Parathyroid adenoma (tissue), 2 donors: ENCODE measurements at regions not wholly inside any gene's neighbourhood (a gene's known extent, or its start where the extent isn't known, plus 50 kb on each side); places are given as distances from the start of the nearest gene placed in this dataset.
A peak's percentile ranks its signal among the peaks of the same experiment; 100 is the strongest.

Experiments used
- H2AFZ ChIP-seq: fragments of 300-600 bp; sonication (generic); one replicate; pipeline ENCODE4 v1.7.0; 2017; ENCODE audit warnings: antibody characterized with exemption, mild to moderate bottlenecking
- H3K27ac ChIP-seq: fragments of 300-600 bp; sonication (generic); one replicate; pipeline ENCODE4 v1.7.0; 2017
- H3K27me3 ChIP-seq: fragments of 300-600 bp; sonication (generic); one replicate; pipeline ENCODE4 v1.7.0; 2017; ENCODE audit warnings: low read length; ENCODE audit not compliant: control insufficient read depth, insufficient read depth
- H3K36me3 ChIP-seq: fragments of 300-600 bp; sonication (generic); one replicate; pipeline ENCODE4 v1.7.0; 2017; ENCODE audit warnings: low read length; ENCODE audit not compliant: control insufficient read depth, insufficient read depth
- H3K4me1 ChIP-seq: fragments of 300-600 bp; sonication (generic); one replicate; pipeline ENCODE4 v1.7.0; 2017; ENCODE audit warnings: control low read depth
- H3K4me2 ChIP-seq: fragments of 300-600 bp; sonication (generic); one replicate; pipeline ENCODE4 v1.7.0; 2017; ENCODE audit warnings: low read length
- H3K4me3 ChIP-seq: fragments of 300-600 bp; sonication (generic); one replicate; pipeline ENCODE4 v1.7.0; 2017; ENCODE audit warnings: low read depth, low read length
- H3K79me2 ChIP-seq: fragments of 300-600 bp; sonication (generic); one replicate; pipeline ENCODE4 v1.7.0; 2017; ENCODE audit warnings: control low read depth
- H3K9ac ChIP-seq: fragments of 300-600 bp; sonication (generic); one replicate; pipeline ENCODE4 v1.7.0; 2017; ENCODE audit warnings: mild to moderate bottlenecking
- H3K9me3 ChIP-seq: fragments of 300-600 bp; sonication (generic); one replicate; pipeline ENCODE4 v1.7.0; 2017; ENCODE audit warnings: low read length; ENCODE audit not compliant: control insufficient read depth
- TF ChIP-seq, protein P1 (sequence below): fragments of 300-600 bp; sonication (generic); IDR thresholded peaks from one replicate; pipeline ENCODE4 v1.7.0; 2017; ENCODE audit warnings: antibody characterized with exemption, mild to moderate bottlenecking
- donor health status: primary hyperparathyroidism.

DNA sequence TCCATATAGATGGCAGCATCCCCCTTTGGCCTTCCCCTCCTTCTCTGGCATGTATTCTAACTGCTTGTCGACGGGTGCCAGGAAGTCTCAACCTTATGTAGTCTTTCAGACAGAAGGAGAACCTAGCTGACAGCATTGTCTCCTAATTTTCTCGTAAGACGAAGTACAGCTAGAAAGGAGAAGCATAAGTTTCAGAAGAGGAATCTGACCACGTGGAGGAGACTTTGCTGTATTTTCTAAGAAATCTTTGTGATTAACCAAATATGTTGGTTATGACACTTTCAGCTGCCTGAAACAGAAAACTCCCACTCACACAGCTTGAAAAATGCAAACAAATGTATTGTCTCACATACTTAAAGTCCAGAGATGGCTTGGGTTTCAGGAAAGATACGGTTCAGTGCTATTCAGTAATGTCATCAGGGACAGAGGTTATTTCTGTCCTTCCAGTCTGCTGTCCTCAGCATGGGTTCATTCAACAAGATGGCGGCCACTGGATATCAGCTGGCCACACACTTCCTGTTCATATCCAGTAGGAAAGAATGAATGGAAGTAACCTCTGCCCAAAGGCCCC, 109.5 kb upstream of the ZNF648 start:
- no peak overlapping the region for H2AFZ ChIP-seq
- H3K4me1 ChIP-seq, result no peaks in the 10 kb centered on the region
- no peaks in the 10 kb centered on the region for H3K9me3 ChIP-seq
- H3K27ac ChIP-seq, result peak overlapping the region; percentile 29
- H3K4me3 ChIP-seq, result no peak overlapping the region
- no peak overlapping the region for H3K4me2 ChIP-seq
- TF ChIP-seq, protein P1, sequence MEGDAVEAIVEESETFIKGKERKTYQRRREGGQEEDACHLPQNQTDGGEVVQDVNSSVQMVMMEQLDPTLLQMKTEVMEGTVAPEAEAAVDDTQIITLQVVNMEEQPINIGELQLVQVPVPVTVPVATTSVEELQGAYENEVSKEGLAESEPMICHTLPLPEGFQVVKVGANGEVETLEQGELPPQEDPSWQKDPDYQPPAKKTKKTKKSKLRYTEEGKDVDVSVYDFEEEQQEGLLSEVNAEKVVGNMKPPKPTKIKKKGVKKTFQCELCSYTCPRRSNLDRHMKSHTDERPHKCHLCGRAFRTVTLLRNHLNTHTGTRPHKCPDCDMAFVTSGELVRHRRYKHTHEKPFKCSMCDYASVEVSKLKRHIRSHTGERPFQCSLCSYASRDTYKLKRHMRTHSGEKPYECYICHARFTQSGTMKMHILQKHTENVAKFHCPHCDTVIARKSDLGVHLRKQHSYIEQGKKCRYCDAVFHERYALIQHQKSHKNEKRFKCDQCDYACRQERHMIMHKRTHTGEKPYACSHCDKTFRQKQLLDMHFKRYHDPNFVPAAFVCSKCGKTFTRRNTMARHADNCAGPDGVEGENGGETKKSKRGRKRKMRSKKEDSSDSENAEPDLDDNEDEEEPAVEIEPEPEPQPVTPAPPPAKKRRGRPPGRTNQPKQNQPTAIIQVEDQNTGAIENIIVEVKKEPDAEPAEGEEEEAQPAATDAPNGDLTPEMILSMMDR, result no peak
- no peaks in the 10 kb centered on the region for H3K36me3 ChIP-seq
- no peak overlapping the region for H3K9ac ChIP-seq
- H3K27me3 ChIP-seq, result no peaks in the 10 kb centered on the region
- H3K79me2 ChIP-seq, result no peaks in the 10 kb centered on the region

DNA sequence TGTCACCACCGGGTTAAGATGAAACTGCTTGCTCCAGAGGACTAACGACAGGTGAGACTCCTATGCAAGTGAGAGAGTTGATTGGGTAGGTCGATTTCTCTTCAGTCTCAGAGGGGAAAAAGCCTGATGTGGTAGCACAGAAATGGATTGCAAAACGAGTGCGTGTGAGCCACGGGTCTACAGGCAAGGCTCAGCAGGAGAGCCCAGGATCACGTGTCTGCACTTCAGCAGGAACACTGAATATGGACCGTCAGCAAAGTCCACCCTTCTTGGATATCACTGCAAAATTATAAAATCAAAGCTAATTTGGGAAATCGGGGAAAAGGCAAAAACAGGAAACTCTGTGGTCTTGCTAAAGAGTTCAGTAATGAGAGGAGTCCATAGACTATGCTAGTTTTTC, 107.7 kb upstream of the ZNF648 start:
- no peaks in the 10 kb centered on the region for H3K4me1 ChIP-seq
- H3K9ac ChIP-seq, result no peak overlapping the region
- TF ChIP-seq, protein P1, result no peak
- H3K9me3 ChIP-seq, result no peaks in the 10 kb centered on the region
- no peaks in the 10 kb centered on the region for H3K79me2 ChIP-seq
- H2AFZ ChIP-seq, result no peak overlapping the region
- H3K36me3 ChIP-seq, result no peaks in the 10 kb centered on the region
- H3K4me2 ChIP-seq, result no peak overlapping the region
- no peaks in the 10 kb centered on the region for H3K27me3 ChIP-seq
- H3K27ac ChIP-seq, result no peak overlapping the region
- no peak overlapping the region for H3K4me3 ChIP-seq

DNA sequence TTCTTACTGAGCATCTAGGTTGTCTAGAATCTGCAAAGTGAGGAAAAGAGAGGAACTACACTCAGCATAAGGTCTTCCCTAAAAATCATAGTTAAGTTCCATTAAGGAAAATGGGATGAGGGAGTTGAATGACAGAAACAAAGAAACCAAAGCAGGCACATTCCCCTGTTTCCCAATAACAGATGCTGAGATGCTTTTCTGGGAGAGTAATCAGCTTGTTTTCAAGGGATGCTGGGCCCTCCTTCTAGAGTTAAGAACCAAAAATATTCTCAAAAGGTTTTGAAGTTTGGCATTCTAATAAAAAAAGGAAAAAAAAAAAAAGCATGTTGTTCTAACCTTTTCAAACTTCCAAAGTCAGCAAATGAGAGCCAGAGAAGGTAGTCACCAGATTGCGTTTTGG, 105.2 kb upstream of the ZNF648 start:
- H2AFZ ChIP-seq, result no peak overlapping the region
- no peaks in the 10 kb centered on the region for H3K79me2 ChIP-seq
- H3K4me3 ChIP-seq, result no peak overlapping the region
- TF ChIP-seq, protein P1, result no peak
- H3K27ac ChIP-seq, result no peak overlapping the region
- H3K4me2 ChIP-seq, result no peak overlapping the region
- H3K36me3 ChIP-seq, result no peaks in the 10 kb centered on the region
- no peaks in the 10 kb centered on the region for H3K4me1 ChIP-seq
- no peaks in the 10 kb centered on the region for H3K27me3 ChIP-seq
- H3K9ac ChIP-seq, result no peak overlapping the region
- H3K9me3 ChIP-seq, result no peaks in the 10 kb centered on the region

DNA sequence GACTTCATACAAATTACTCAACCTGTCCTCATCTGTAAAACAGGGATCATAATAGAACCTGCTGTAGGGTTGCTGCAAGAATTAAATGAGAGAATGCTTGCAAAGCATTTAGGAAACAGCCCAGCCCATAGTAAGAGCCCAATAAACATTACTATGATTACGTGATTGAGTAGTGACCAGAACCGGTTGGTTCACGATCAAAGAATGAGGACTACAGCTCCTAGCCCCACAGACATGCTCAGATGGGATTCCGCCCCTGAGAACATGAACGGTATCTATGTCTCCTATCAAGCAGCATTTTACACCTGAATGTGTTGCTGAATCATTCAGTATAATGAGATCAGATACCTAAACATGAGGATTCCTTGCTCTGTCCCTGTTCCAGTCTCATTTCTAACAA, 104.8 kb upstream of the ZNF648 start:
- Histone ChIP-seq H3K27me3 (no peaks in the 10 kb centered on the region), H3K4me1 (no peaks in the 10 kb centered on the region), H3K9me3 (no peaks in the 10 kb centered on the region), H3K79me2 (no peaks in the 10 kb centered on the region), H3K27ac (no peak overlapping the region), H2AFZ (no peak overlapping the region), H3K36me3 (no peaks in the 10 kb centered on the region), H3K4me2 (no peak overlapping the region), H3K9ac (no peak overlapping the region), H3K4me3 (no peak overlapping the region)
- TF ChIP-seq, protein P1, result no peak

DNA sequence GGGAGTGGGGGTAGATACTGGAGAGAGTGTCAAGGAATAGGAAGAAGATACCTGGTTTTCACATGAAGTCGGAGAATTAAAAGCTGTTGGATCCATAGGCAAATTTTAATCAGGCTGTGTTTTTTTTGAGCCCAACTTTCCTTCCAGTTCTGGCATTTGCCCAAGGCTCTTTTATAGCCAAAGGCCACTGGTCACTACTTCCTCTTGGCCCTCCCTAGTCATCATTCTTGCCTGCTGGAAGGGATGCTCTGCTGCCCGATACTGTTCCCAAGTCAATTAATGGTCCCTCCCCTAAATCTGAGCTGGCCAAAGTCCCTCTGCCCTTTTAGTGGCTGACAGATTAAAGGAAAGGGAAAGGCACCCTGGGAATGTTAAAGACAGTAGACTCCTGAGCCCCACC, 102.8 kb upstream of the ZNF648 start:
- Histone ChIP-seq H3K36me3 (no peaks in the 10 kb centered on the region), H3K79me2 (no peaks in the 10 kb centered on the region), H2AFZ (no peak overlapping the region), H3K4me1 (no peaks in the 10 kb centered on the region), H3K27ac (no peak overlapping the region), H3K27me3 (no peaks in the 10 kb centered on the region), H3K9ac (no peak overlapping the region), H3K9me3 (no peaks in the 10 kb centered on the region), H3K4me3 (no peak overlapping the region), H3K4me2 (no peak overlapping the region)
- TF ChIP-seq, protein P1, result no peak
